GM12865 (cell line): ENCODE measurements at regions not wholly inside any gene's neighbourhood (a gene's known extent, or its start where the extent isn't known, plus 50 kb on each side); places are given as distances from the start of the nearest gene placed in this dataset.

Experiments used
- DNase-seq: peaks from one replicate; pipeline ENCODE4 v3.0.0; 2010; ENCODE audit warnings: low read depth
- H3K4me3 ChIP-seq: 2 replicates; pipeline ENCODE4 v1.5.1; 2011; ENCODE audit warnings: mild to moderate bottlenecking, low read depth, low read length, control low read depth
- CTCF ChIP-seq: IDR thresholded peaks from 2 replicates; pipeline ENCODE4 v1.5.1; 2011; ENCODE audit warnings: low read length, control low read depth, low read depth, inconsistent platforms; ENCODE audit not compliant: insufficient read depth; ENCODE audit errors: missing control alignments

- no peak for DNase-seq
- no peak for TF ChIP-seq CTCF
- no peak overlapping the region for H3K4me3 ChIP-seq
Observed at GRCh38 chr11:122604621-122605020, 50.9 kb upstream of the UBASH3B start.

GRCh38 chr11:122601141-122602125, 54.1 kb upstream of the UBASH3B start:
- TF ChIP-seq CTCF, result no peak
- DNase-seq, result no peak
- no peak overlapping the region for H3K4me3 ChIP-seq

GRCh38 chr11:122600290-122600689, 55.2 kb upstream of the UBASH3B start:
- DNase-seq, result no peak
- no peak for TF ChIP-seq CTCF
- no peak overlapping the region for H3K4me3 ChIP-seq

GRCh38 chr11:122599434-122599833, 56.1 kb upstream of the UBASH3B start:
- no peak overlapping the region for H3K4me3 ChIP-seq
- TF ChIP-seq CTCF, result no peak
- DNase-seq, result no peak

- TF ChIP-seq CTCF, result no peak
- no peak overlapping the region for H3K4me3 ChIP-seq
- DNase-seq, result no peak
Observed at GRCh38 chr11:122598971-122599370, 56.6 kb upstream of the UBASH3B start.

- no peak for TF ChIP-seq CTCF
Observed at GRCh38 chr11:122597511-122597910, 58.0 kb upstream of the UBASH3B start.

More at GRCh38 chr11:122597511-122597910, 58.0 kb upstream of the UBASH3B start:
- H3K4me3 ChIP-seq, result no peak overlapping the region
- DNase-seq, result peak; percentile 11
